Inflammatory macrophage treated with lipopolysaccharide for 1 hour (primary cell): ENCODE measurements at regions not wholly inside any gene's neighbourhood (a gene's known extent, or its start where the extent isn't known, plus 50 kb on each side); places are given as distances from the start of the nearest gene placed in this dataset.
"Not testable (repeated sequence)": the region's sequence is repeated elsewhere in the genome, so short reads cannot be mapped to it uniquely, and the experiment has no call there.

ENCODE experiments used
- DNase-seq, 2 donors: peaks; one replicate each; pipeline ENCODE4 v3.0.0-alpha.2; 2020 to 2022

DNA sequence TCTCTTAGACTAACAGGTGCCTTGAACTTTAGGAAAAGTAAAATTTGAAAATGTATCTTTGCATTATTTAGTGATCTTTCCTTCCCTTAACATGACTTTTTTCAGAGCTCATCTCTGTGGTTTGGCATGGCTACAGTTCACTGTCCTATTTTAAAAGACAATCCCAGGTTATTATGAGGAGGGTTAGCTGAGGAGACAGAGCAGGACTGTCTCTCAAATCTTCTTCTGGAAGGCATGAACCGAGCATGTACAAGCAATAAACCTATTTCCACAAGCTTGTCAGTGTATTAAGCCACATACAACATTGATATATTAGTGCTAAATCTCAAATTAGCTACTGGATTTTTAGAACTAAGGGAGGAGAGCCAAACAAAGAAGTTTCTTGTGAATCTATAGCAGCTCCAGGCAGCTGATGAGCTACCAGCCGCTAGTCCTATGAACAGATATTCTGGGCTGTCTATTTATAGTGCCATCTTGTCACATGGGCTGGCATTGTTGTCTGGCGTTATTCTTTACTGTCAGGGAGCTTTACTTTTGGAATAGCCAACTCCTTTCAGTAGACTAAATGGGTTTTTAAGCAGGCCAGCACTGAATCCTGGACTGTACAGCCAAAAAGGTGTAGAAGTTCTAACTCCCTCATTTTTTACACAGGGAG is 171.2 kb upstream of the ACTBL2 start:
- DNase-seq, result no peak

DNA sequence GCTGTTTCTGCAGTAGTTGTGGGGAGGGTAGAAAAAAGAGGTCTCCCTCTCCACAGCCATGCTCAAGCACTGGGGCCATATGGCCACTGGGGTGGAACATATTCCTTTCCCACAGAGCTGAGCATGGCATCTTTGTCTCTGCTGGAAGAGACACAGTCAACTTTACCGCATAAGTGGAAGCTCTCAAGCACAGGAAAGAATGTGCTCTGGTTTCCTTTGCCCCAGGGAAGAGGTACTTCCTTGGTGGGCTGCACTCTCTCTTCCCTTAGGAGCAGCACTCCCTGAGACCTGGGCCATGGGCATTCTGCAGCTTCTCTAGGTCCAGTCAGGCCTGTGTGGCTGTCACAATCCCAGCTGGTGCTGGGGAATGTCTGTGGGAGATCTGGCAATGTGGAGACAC is 168.5 kb upstream of the ACTBL2 start:
- DNase-seq, result no peak

DNA sequence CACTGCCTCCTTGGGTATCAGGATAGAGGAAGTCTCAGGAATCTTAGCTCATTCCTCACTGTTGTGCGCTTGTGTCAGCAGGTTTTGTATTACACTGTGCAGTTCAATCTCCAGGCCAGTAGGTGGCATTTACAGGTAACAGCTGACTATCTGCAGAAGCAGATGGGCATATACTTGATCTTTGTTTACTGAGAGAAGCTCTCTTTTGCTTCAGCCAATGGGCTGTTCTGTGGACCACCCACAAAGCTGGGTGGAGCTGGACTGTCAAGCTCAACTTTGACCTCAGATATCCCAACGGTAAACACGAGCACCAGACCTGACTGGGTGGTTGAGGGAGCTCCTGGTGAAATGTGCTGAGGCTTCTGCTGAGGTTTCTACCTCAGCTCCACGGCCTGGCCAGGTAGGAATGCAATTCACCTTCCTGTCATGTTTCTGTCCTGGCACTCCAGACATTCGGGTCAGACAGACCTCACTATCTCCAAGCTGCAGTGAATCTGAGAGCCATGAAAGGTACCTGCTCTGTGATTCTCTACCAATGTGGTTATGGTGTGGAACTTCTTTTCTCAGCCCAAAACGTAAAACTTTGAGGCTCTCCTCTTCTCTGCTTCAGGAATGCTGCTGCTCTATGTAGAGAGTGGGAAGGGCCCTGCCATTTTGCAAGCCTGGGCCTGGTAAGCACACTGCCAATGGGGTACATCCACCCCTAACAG is 167.9 kb upstream of the ACTBL2 start:
- DNase-seq, result peak; percentile 27 to 34

DNA sequence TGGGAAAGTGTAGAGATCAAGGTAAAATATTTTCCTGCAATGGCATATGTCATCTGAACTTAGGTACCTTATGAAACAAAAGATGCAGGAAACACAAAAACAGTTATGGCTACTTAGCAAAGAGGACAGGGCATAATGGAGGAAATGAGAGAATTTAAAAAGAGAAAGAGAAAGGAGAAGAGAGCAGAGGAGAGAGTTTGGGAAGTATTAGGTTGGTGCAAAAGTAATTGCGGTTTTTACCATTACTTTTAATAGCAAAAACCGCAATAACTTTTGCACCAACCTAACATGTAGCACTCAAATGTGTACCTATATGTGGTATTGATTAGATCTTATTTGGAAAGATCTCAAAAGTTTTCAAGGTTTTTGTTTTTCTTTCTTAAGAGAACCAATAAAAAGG is 160.1 kb upstream of the ACTBL2 start:
- DNase-seq, result no peak

DNA sequence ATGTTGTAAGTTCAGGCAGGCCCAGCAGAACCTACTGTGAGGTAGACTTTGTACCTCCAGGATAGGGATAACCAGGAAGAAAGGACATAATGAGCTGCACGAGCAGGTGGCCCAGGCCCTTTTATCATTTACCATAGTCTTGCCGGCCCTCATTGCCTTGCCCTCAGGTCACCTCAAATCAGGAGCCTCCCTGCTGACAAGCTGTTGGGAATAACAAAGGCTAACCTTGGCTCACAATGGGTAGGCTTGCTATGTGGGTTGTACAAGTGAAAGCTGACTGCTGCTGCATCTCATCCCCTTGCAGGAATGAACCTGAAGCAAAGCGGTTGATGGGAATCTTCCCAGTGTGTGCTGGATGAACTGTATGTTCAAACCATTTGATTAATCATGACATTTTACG is 159.5 kb upstream of the ACTBL2 start:
- DNase-seq, result no peak

DNA sequence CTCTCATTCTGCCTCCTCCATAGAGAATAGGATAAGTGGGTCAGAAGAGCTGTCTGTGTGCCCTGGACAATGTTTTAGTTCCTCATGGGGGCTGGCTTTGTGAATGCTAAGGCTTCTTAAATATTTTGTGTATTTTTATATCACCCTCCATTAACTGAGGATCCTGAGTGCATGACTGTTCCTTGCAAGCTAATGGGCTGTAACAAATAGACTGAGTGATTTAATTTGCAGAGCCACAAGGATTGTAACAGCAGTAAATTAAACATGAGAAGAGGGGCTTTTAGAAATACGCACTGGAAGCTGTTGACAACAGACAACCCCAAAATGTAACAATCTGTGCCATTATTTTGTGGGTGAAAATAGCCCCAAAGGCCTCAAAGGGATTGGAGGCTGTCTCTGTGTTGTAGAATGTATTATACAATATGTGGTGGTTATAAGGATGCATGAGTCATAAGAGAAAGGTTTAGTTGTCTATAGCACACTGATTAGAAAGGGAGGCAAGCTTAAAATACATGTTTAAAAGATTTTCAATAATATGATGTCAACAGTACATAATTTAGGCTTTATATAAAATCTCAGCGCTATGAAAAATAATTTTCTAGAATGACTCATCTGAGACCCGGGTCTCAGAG is 152.7 kb upstream of the ACTBL2 start:
- DNase-seq, result no peak

DNA sequence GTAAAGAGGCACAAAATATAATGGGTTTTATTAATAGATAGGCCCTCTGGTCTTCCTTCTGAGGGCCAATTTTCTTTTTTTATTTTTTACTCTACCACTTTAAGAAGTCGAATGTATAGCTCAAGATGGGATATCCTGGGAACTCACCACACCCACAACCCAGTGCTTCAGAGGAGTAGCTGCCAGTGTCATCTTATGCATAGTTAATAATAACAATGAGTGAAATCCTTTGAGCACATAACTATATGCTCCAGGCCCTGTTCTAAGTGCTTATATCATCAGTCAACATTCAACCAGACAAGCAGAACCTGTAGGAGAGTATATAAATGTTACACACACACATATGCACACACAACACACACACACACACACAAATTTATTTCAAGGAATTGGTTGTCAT is 150.3 kb upstream of the ACTBL2 start:
- DNase-seq, result no peak

DNA sequence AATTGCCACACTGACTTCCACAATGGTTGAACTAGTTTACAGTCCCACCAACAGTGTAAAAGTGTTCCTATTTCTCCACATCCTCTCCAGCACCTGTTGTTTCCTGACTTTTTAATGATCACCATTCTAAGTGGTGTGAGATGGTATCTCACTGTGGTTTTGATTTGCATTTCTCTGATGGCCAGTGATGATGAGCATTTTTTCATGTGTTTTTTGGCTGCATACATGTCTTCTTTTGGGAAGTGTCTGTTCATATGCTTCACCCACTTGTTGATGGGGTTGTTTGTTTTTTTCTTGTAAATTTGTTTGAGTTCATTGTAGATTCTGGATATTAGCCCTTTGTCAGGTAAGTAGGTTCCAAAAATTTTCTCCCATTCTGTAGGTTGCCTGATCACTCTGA is 148.5 kb upstream of the ACTBL2 start:
- not testable (repeated sequence) for DNase-seq

DNA sequence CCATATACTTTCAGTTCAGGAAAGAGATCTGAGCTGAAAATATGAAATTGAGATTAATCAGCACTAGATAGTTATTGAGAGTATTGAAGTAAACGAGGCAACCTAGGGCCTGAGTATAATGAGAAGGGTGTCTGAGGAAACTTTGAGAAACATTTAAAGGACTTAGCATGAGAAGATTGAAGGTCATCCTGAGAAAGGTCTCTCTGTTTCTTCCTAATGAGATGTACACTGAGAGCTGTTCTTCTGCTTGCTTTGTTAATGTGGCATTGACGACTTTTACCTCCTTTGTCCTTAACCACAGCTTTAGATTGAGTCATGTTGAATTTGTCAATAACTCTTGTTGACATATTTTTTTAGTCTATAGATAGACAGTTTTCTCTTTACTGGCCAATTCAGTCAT is 145.1 kb upstream of the ACTBL2 start:
- DNase-seq, result no peak

DNA sequence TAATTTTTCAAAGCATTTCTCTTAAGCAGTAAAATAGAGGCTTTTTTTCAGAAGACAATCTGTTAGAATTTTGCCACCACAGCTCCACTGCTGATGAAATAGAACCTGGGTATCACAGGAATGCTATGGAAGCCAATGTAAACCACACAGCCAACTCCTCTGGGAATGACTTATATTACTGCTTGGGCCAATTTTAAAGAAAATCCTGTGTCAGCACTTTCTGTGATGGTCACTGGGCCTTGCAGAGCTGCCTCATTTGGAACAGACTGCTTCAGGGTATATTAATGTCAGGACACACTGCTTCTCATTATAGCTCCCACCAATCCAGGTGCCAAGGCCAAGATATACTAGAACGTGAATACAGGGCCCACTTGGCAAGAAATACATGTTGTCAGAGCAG is 144.1 kb upstream of the ACTBL2 start:
- no peak for DNase-seq

DNA sequence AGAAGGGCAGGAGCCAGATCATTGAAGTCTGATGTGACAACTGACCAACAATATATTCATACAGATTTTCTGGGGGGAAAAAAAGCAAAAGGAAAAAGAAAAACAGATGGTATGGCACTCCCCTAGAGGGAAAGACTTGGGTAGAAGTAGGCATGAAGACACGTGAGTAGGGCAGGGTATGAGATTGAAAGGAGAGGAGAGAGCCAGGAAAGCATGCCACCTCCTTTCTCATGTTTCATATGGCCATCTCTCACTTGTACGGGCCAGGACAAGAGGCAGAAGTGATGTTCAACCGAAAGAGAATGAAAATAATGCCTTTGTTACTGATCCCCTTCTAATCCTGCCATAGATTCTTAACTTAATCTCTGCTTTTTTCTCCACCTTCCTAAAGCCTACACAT is 139.0 kb upstream of the ACTBL2 start:
- DNase-seq, result no peak

DNA sequence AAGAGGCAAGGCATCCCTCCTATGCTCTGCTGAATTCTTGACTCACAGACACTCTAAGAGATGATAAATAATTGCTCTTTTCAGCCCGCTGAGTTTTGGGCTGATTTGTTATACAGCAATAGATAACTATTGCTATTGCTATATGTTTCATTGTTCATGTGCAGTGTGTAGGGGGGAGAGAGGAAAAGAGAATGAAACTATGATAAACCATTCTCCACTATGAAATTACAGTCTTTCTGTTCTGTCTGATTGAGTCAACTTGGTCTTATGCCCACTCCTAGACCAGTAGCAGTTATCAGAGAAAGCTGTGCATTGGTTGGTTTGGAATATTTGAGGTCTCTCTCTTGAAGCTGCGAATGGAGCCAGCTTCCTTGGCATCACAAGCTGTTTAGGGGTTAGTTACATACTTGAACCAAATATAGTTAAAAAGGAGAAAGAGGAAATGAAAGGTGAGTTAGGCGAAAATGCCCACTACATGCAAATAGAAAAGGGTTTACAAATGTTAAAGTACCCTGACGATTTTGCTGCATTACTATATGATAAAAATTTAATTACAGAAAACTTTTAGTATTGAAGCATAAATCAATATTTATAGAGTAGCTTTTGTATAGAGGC is 136.3 kb upstream of the ACTBL2 start:
- DNase-seq, result no peak

DNA sequence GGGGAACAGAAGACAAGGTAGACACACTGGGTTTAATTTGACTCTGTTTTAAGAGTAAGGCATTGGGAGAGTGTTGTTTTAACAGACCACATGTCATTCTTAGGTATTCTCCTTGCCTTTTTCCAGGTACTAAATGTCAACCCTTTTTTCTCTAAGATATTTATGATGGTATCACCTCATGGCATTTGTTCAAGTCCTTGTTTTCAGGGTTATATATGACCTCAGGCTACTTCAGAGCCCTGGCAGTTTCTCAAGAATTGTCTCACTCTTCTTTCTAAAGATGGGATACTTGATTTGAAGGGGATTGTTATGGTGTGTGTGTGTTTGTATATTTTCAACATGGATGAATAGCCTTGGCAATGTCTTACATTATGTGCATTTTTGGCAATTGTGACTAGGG is 131.1 kb upstream of the ACTBL2 start:
- DNase-seq, result no peak

DNA sequence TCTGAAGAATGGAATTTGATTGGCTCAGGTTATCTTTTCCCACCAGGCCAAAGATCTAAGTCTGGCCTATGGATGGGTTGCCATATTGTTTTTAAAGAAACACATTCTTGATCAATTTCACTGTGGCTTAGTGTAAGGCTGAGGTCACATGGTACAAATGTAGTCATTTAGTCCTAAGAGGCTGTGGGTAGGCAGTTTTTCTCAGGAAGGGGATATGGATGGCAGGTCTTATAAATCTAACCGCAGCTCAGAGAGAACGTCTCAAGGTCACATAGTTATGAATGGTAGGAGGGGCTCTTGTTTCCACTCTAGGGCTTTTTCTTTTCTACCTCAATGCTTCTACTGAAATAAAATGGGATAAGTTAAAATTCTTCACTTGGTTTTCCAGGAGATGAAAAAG is 128.6 kb upstream of the ACTBL2 start:
- DNase-seq, result no peak

DNA sequence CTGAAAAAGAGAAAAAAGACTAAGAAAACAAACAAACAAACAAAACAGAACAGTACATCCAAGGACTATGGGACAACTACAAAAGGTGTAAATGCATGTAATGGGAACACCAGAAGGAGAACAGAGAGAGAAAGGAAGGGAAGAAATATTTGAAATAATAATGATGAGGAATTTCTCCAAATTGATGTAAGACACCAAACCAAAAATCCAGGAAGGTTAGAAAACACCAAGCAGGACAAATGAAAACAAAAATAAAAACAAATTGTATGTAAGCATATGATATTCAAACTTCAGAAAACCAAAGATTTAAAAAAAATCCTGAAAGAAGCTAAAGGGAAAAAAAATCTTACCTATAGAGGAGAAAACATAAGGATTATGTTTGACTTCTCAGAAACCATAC is 125.9 kb upstream of the ACTBL2 start:
- DNase-seq, result no peak

DNA sequence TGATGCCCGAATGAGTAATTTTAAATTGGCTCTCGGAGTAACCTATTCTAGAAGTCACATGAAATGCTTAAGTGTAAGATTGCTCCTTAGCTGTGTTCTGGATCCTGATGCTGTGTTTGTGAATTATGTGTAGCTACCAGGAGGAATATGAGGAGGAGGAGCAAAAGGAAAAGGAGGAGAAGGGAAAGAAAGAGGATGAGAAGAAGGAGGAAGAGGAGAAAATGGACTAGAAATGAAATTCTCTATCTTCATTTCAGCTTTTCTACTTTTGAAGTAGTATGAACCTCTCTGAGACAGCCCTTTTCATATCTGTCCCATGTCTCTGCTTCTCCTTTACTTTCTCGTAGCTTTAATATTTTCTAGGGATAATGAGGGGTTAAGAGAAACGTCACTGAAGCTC is 119.4 kb upstream of the ACTBL2 start:
- DNase-seq, result no peak

DNA sequence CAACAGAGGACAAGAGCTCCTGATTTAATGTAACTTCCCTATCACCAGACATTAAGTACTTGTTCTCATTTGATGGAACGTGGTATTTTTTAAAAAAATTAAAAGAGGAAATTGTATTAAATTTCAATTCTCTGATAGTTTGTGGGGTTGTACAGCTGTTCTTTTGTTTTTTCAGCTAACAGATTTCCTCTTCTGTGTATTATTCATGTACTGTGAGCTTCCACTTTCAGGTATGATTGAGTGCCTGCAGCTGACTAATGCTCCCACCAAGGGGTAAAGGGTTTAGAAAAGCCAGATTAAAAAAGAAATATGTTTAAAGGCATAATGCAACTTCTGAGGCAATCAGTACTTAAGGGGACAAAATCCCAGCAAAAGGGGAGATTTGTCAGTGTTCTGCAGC is 117.7 kb upstream of the ACTBL2 start:
- DNase-seq, result no peak

DNA sequence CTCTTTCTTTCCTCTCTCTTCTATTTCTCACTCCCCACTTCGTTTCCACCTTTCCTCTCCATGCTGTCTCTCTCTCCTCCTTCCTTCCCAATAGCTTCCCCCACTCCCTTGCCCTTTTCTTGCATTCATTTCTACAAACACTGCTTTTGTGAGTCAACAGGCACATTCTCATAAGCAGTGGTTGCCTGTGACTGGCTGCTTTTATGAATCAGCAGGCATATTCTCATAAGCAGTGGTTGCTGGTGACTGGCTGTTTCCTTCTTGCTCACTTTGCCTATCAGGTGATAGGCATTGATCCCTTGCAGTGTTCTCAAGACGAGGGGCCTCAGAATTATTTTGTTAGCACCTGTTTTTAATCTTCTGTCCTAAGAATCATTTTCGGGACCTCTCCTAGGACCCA is 116.1 kb upstream of the ACTBL2 start:
- no peak for DNase-seq

DNA sequence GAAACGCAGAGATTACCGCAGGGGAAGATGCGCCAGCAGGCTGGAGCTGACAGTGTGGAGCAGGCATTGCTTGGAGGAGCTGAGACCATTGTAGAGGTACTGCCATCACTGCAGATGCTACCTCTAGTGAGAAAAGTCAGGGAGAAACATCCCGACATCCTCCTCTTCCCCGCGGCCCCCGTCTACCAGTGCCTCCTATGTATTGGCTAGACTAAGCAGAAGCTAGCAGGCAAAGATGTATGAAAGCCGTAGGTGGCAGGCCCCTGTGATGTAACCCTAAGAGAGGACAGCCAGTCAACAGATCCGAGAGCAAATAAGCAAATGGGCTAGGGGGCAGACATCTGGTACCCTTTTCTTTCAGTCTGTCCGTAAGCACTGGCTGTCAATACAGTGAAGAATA is 115.5 kb upstream of the ACTBL2 start:
- no peak for DNase-seq

DNA sequence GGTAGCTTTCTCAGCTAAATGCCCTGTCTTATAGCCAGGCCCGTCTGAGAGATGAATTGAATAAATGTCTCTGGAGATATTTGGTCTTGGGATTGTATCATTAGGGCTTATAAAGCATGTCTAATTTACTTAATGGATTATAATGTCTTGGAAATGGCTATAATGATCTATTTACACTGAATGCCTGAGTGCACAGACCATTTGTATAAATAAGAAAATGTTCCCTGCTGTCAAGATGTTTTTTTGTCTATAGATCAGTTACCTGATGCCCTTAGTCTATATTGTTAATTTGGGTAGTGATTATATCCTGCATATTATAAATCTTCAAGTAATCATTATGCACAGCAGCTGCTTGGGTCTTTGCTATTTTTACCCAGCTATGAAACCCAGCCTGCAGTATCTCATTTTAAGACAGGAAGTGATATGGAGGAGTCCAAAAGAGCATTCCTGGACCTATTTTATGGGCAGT is 112.9 kb upstream of the ACTBL2 start:
- DNase-seq, result no peak

DNA sequence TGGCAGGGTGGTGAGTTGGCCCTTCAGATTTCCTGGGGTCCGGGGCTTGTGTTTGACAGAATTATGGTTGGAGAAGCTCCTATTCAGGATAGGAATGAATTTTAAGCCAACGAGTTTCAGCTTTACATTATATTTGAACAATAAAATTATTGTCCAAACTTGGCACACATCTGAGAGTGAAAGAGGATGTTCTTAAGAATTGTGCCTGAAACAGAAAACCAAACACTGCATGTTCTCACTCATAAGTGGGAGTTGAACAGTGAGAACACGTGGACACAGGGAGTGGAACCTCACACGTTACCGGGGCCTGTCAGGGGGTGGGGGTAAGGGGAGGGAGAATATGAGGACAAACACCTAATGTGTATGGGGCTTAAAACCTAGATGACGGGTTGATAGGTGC is 111.8 kb upstream of the ACTBL2 start:
- no peak for DNase-seq

DNA sequence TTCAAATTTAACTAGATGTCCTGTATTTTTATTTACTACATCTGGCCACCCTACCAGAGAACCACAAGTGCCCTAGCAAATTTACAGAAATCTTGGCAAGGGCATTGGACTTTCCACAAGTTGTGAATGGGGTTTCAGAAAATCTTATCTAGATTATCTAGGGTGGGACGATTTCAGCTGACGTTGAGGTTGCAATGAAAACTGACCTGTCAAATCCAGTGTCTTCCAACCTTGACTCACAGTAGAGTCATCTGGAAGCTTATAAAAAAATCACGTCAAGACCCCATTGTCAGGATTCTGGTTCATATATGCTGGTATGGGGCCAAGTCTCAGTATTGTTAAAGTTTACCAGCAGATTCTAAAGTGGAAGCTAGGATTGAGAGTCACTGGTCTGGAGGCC is 109.6 kb upstream of the ACTBL2 start:
- no peak for DNase-seq

DNA sequence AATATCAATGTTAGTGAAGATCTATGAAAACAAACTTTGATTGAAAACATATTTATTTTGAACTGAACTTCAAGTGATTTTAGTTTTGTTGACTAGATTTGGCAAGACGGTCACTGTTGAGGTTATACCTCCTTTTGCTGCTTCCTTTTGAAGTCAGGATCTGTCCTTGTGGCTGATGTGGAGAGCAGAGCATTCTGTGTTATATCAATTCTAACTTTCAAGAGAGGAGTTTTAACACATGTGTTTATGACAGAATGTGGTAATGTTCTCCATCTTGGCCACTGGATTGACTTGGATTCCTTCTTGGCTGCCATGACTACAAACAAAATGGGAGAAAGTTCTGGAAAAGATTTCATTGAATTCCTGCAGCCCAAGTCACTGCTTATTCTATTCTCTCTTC is 104.0 kb upstream of the ACTBL2 start:
- no peak for DNase-seq

DNA sequence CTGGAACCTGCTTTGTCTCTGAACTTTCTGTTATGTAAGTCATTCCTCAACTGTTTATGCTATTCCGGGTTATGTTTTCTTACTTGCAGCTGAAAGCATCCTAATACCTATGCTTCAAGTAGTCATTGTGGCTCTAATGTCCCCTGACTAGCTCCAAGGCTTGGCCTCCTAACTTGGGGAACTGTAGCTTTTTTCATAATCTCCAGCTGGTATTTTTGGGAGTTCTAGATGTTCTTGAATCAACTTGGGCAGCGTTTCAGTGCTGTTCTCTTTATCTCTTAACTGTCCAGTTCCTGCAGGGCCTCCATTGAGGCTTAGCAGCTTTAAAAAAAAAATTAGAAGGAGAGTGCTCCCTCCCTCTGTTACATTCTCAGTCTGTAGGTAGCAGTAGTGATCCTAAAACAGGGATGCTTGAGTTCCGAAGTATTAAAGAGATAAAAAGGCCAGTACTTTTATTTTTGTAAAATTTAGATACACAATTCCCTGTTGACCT is 100.0 kb upstream of the ACTBL2 start:
- no peak for DNase-seq
